PC-3 (cell line): ENCODE measurements at regions not wholly inside any gene's neighbourhood (a gene's known extent, or its start where the extent isn't known, plus 50 kb on each side); places are given as distances from the start of the nearest gene placed in this dataset.

ENCODE experiments used
- ATAC-seq: fragments of 200-7000 bp; cut with Tn5 transposase; 2 replicates; pipeline ENCODE4 v1.9.1; 2020; ENCODE audit warnings: mild to moderate bottlenecking, moderate library complexity
- BruUV-seq: library from RNA; stranded (reverse); fragments of 400-500 nt; replicated peaks from 2 replicates; lab custom pipeline; 2021; lab: Mats Ljungman, UMichigan
- CTCF ChIA-PET: fragments of 300-600 bp; sonication (Branson Sonifier 250); formaldehyde crosslinking; loops from one replicate; lab custom pipeline; 2022; ENCODE audit warnings: antibody characterized with exemption; lab: Charles Lee
- POLR2A ChIA-PET: fragments of 300-600 bp; sonication (Branson Sonifier 250); formaldehyde crosslinking; loops from one replicate; lab custom pipeline; 2022; ENCODE audit warnings: antibody characterized with exemption; ENCODE audit not compliant: unreplicated experiment; lab: Charles Lee
- DNase-seq: peaks from one replicate; pipeline ENCODE4 v3.0.0-alpha.2; 2015
- H2AFZ ChIP-seq: fragments of 300-600 bp; sonication (generic); 2 replicates; pipeline ENCODE4 v1.6.0; 2016; ENCODE audit warnings: antibody characterized with exemption, low read length
- H3F3A ChIP-seq: fragments of 300-600 bp; sonication (generic); one replicate; pipeline ENCODE4 v1.6.0; 2017; ENCODE audit warnings: antibody characterized with exemption, low read length, control low read depth, mild to moderate bottlenecking; ENCODE audit not compliant: unreplicated experiment
- H3K27ac ChIP-seq: fragments of 300-600 bp; sonication (generic); 2 replicates; pipeline ENCODE4 v1.5.1; 2016; ENCODE audit warnings: mild to moderate bottlenecking, low read length
- H3K27me3 ChIP-seq: fragments of 300-600 bp; sonication (generic); 2 replicates; pipeline ENCODE4 v1.6.1; 2016; ENCODE audit warnings: low read length, mixed read lengths
- H3K36me3 ChIP-seq: fragments of 300-600 bp; sonication (generic); 2 replicates; pipeline ENCODE4 v1.6.1; 2016; ENCODE audit warnings: low read depth, mixed run types, low read length, mixed read lengths
- H3K4me1 ChIP-seq: fragments of 300-600 bp; sonication (generic); 2 replicates; pipeline ENCODE4 v1.5.1; 2016; ENCODE audit warnings: low read length; ENCODE audit not compliant: insufficient read depth
- H3K4me2 ChIP-seq: fragments of 300-600 bp; sonication (generic); 2 replicates; pipeline ENCODE4 v1.6.0; 2016; ENCODE audit warnings: low read length
- H3K4me3 ChIP-seq: fragments of 300-600 bp; sonication (generic); 2 replicates; pipeline ENCODE4 v1.5.1; 2016; ENCODE audit warnings: mild to moderate bottlenecking, low read length, mixed read lengths
- H3K79me2 ChIP-seq: fragments of 300-600 bp; sonication (generic); 2 replicates; pipeline ENCODE4 v1.6.1; 2017; ENCODE audit warnings: low read length, mixed read lengths
- H3K9ac ChIP-seq: fragments of 300-600 bp; sonication (generic); 2 replicates; pipeline ENCODE4 v1.6.0; 2016; ENCODE audit warnings: mild to moderate bottlenecking, low read length
- H3K9me2 ChIP-seq: fragments of 300-600 bp; sonication (generic); replicated peaks from 2 replicates; pipeline ENCODE4 v1.6.1; 2016; ENCODE audit warnings: mixed run types, low read length, mixed read lengths
- H3K9me3 ChIP-seq: fragments of 300-600 bp; sonication (generic); 2 replicates; pipeline ENCODE4 v1.6.1; 2016; ENCODE audit warnings: low read length, mixed read lengths
- H4K20me1 ChIP-seq: fragments of 300-600 bp; sonication (generic); 2 replicates; pipeline ENCODE4 v1.6.1; 2016; ENCODE audit warnings: low read length, mixed read lengths
- EZH2 ChIP-seq: fragments of 300-600 bp; sonication (generic); IDR thresholded peaks from one replicate; pipeline ENCODE4 v1.6.1; 2017; ENCODE audit warnings: antibody characterized with exemption, mild to moderate bottlenecking, low read length; ENCODE audit not compliant: unreplicated experiment
- EZH2phosphoT487 ChIP-seq: fragments of 300-600 bp; sonication (generic); IDR thresholded peaks from 2 replicates; pipeline ENCODE4 v1.6.1; 2018; ENCODE audit warnings: mild to moderate bottlenecking, antibody characterized with exemption, low read length, borderline replicate concordance
- intact Hi-C: fragments of 100-400 bp; cut with micrococcal nuclease; formaldehyde crosslinking; loops from 2 replicates; pipeline ENCODE4 v1.9.0; 2023
- TF ChIP-seq, protein P1 (sequence below): fragments of 300-600 bp; sonication (generic); conservative IDR thresholded peaks from 2 replicates; pipeline ENCODE4 v1.5.1; 2017; ENCODE audit warnings: antibody characterized with exemption, low read depth, mild to moderate bottlenecking, low read length

DNA sequence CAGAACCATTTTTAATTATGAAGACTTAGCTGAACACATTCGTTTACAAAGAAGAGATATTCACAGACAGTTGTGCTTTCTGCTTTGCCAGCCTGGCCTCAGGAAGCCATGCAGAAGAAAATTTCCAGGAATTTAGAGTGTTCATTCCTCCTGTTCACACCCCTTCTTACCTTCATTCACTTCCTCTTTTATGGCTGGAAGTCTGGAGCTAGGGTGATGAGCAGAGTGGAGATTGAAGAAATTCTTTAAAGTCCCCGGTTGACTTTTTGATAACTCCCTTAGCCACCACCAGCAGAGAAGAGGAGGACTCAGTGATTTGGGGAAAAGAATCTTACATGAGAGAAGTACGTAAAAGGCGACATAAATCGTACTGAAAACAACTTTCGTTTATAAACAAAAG lies 263.6 kb upstream of the TSHZ3 start:
- Histone ChIP-seq H3K79me2 (no peaks in the 10 kb centered on the region), H3K27ac (no peak overlapping the region), H2AFZ (no peak overlapping the region), H3K9me3 (no peaks in the 10 kb centered on the region), H3K27me3 (no peaks in the 10 kb centered on the region), H3K9ac (no peak overlapping the region), H3K9me2 (no peaks in the 10 kb centered on the region), H3K4me3 (no peak overlapping the region), H4K20me1 (no peaks in the 10 kb centered on the region), H3K36me3 (no peaks in the 10 kb centered on the region), H3K4me2 (no peak overlapping the region), H3F3A (no peaks in the 10 kb centered on the region), H3K4me1 (no peaks in the 10 kb centered on the region)
- CTCF ChIA-PET: no interaction called here
- POLR2A ChIA-PET: no interaction called here
- DNase-seq (no peak), ATAC-seq (no peak)
- TF ChIP-seq EZH2 (no peak), EZH2phosphoT487 (no peak)
- TF ChIP-seq, protein P1, sequence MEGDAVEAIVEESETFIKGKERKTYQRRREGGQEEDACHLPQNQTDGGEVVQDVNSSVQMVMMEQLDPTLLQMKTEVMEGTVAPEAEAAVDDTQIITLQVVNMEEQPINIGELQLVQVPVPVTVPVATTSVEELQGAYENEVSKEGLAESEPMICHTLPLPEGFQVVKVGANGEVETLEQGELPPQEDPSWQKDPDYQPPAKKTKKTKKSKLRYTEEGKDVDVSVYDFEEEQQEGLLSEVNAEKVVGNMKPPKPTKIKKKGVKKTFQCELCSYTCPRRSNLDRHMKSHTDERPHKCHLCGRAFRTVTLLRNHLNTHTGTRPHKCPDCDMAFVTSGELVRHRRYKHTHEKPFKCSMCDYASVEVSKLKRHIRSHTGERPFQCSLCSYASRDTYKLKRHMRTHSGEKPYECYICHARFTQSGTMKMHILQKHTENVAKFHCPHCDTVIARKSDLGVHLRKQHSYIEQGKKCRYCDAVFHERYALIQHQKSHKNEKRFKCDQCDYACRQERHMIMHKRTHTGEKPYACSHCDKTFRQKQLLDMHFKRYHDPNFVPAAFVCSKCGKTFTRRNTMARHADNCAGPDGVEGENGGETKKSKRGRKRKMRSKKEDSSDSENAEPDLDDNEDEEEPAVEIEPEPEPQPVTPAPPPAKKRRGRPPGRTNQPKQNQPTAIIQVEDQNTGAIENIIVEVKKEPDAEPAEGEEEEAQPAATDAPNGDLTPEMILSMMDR: no peak
- BruUV-seq: no TSS peak
- intact Hi-C loops: no loop called here

DNA sequence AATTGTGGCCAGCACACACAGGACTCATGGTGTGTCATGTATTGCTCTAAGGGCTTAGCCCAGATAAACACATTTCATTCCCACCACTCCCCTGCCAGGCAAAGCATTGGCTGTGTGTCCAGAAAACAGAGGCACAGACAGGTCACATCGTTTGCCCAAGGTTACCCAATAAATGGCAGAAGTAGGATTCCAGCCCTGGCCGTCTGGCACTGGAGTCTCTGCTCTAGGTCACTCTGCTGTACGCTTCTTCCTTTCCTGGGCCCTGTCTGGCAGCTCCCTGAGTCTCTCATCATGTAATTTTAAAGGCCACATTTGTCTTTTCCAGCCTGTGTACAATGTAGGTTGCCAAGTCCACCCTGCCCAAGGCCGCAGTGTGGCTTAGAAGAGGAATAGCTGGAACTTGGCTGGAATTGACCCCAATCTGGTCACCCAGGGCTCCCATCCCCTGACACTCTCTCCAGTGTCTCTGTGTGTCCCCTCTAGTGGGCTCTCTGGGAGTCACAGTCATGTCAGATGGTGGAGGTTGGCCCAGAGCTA lies 264.5 kb upstream of the TSHZ3 start:
- POLR2A ChIA-PET: no interaction called here
- Histone ChIP-seq H3K9me2 (no peaks in the 10 kb centered on the region), H3K27ac (no peak overlapping the region), H3K4me3 (no peak overlapping the region), H3K36me3 (no peaks in the 10 kb centered on the region), H3K4me1 (no peaks in the 10 kb centered on the region), H3K79me2 (no peaks in the 10 kb centered on the region), H3F3A (no peaks in the 10 kb centered on the region), H3K27me3 (no peaks in the 10 kb centered on the region), H3K9ac (no peak overlapping the region), H3K9me3 (no peaks in the 10 kb centered on the region), H4K20me1 (no peaks in the 10 kb centered on the region), H3K4me2 (no peak overlapping the region), H2AFZ (no peak overlapping the region)
- intact Hi-C loops: no loop called here
- TF ChIP-seq, protein P1: no peak
- no peak for TF ChIP-seq EZH2
- TF ChIP-seq EZH2phosphoT487: no peak
- no TSS peak for BruUV-seq
- CTCF ChIA-PET: no interaction called here
- no peak for DNase-seq
- no peak for ATAC-seq

DNA sequence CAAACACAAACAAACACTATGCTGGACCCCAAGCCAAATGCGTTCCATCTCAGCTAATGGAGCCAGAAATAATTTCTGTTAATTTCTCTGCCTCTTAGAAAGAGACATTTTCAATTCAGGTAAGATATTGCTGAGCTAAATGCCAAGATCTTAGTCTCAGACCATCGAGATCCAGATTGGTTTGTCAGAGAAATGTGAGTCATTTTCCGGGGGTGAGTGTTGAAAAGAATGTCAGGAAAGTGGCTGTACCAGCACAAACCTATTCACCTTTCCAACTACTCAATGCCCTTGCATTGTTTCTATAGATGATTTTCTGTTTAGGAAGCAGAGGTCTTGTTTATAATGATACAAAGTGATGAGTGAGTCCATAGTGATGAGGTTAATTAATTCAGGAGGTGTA lies 266.8 kb upstream of the TSHZ3 start:
- DNase-seq (no peak), ATAC-seq (no peak)
- no peaks in the 10 kb centered on the region for H3K27me3 ChIP-seq
- no peak overlapping the region for H3K4me3 ChIP-seq
- no peaks in the 10 kb centered on the region for H3K4me1 ChIP-seq
- ChIA-PET CTCF (no interaction called here), POLR2A (no interaction called here)
- TF ChIP-seq, protein P1: no peak
- TF ChIP-seq EZH2 (no peak), EZH2phosphoT487 (no peak)
- H3K4me2 ChIP-seq: no peak overlapping the region
- intact Hi-C loops: no loop called here
- H3K9me2 ChIP-seq: no peaks in the 10 kb centered on the region
- H3K79me2 ChIP-seq: no peaks in the 10 kb centered on the region
- no peaks in the 10 kb centered on the region for H3F3A ChIP-seq
- no peak overlapping the region for H2AFZ ChIP-seq
- no peaks in the 10 kb centered on the region for H4K20me1 ChIP-seq
- H3K27ac ChIP-seq: no peak overlapping the region
- no peaks in the 10 kb centered on the region for H3K36me3 ChIP-seq
- no peak overlapping the region for H3K9ac ChIP-seq
- BruUV-seq: no TSS peak
- H3K9me3 ChIP-seq: no peaks in the 10 kb centered on the region
